GM13977 (cell line): ENCODE measurements at regions not wholly inside any gene's neighbourhood (a gene's known extent, or its start where the extent isn't known, plus 50 kb on each side); places are given as distances from the start of the nearest gene placed in this dataset.

Experiments used
- DNase-seq: peaks from one replicate; pipeline ENCODE4 v3.0.0; 2012; ENCODE audit warnings: low spot score
- in situ Hi-C: fragments of 300-500 bp; cut with MboI; formaldehyde crosslinking; loops from one replicate; pipeline ENCODE4 v1.12.0; 2022; ENCODE audit warnings: low sequenced_read_pairs, low pct_unique_long_range_greater_than_20kb, mixed read lengths, inconsistent platforms; ENCODE audit not compliant: unreplicated experiment
- TF ChIP-seq, protein P1 (sequence below): IDR thresholded peaks from 2 replicates; pipeline ENCODE4 v1.5.1; 2012; ENCODE audit warnings: mild to moderate bottlenecking, control low read depth; ENCODE audit not compliant: insufficient read depth; ENCODE audit errors: extremely low read depth, missing control alignments

DNA sequence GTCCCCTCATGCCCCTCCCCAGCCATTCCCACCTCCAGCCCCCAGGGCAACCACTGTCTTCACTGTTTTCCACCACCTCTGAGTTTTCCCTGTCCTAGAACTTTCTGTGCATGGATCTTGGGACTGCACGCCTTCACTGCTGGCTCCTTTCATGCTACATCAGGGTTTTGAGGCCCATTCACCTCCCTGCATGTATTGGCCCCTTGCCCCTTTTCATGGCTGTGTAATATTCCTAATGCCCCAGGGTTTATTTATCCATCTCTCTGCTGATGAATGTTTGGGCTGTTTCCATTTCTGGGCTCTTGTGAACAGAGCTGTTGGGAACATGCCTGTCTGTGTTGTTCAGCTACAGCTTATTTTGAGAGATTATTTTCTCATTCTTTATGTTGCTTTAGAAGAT lies 205.0 kb downstream of the RBFOX3 start:
- TF ChIP-seq, protein P1, sequence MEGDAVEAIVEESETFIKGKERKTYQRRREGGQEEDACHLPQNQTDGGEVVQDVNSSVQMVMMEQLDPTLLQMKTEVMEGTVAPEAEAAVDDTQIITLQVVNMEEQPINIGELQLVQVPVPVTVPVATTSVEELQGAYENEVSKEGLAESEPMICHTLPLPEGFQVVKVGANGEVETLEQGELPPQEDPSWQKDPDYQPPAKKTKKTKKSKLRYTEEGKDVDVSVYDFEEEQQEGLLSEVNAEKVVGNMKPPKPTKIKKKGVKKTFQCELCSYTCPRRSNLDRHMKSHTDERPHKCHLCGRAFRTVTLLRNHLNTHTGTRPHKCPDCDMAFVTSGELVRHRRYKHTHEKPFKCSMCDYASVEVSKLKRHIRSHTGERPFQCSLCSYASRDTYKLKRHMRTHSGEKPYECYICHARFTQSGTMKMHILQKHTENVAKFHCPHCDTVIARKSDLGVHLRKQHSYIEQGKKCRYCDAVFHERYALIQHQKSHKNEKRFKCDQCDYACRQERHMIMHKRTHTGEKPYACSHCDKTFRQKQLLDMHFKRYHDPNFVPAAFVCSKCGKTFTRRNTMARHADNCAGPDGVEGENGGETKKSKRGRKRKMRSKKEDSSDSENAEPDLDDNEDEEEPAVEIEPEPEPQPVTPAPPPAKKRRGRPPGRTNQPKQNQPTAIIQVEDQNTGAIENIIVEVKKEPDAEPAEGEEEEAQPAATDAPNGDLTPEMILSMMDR: no peak
- in situ Hi-C loops: no loop called here
- no peak for DNase-seq

DNA sequence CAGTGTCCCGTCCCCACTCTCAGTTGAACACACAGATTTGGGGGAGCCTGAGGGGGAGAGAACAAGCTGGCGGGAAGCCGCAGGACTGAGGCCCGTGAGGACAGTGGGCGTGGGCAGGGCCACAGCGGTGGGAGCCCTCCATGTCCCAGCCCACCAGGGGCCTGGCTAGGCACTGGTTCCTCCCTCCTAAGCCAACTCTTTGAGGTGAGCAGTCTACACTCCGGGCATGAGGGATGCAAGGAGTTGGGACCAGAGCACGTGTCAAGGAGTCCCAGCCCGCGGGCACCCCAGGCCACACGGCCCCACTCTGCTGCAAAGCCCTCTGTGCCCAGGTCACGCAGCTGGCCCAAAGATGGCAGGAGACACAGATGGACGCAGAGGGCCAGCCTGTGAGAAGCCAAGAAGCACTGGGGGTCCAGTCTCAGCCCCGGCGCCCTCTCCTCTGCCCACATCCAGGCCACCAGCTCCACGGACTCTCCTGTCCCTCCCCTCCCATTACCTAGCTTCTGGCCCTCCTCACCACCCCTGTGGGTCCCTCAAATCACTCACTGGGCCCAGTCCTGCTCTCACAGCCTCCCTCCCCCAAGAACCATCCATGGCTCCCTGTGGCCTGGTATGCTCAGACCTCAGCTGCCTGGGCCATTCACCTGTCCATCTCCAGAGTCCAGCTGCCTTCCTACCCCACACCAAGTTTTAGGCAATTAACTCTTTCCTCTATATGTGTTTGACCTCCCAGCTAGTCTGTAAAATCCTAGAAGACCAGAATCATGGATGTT lies 206.5 kb downstream of the RBFOX3 start:
- in situ Hi-C loops: no loop called here
- no peak for DNase-seq
- TF ChIP-seq, protein P1: no peak

DNA sequence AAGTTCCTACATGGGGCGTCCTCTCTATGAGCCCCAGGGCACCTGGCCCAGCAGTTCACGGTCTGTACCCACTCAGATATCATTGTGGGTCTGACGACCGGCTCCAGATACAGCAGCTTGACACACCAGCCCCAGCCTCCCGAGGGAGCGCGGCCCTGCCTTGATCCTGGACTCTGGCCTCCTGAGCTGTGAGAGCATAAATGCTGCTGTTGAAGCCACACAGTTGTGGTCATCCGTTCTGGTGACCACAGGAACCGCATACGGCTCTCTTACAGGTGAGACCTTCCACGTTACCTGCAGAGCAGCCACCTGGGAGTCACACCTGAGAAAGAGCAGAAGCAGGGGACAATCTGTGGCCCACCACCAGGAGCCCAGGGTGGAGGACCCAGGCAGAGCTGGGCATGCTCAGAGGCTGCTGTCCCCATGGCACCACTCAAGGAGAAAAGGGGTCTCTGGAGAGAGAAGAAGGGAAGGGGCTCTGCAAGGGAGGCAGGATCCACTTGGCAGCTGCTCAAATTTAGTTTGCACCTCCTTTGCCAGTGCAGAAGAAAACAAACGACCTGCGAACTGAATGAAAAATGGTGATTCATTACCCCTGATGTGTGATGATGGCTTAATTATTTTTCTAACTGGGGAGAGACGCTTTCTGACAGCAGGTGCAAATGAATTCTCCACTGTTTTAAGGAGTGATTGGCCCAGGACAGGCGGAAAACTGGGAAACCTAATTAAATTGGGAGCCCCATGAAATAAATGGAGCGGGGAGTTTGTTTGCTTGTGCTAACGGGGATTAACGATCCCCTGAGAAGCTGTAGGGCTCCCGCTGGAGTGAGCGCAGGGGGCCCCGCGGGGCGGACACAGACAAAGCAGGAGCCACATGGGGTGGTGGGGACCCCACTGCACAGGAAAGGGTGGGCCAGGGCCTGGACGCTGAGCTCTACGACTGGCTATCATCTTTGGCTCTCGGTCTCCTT lies 208.9 kb downstream of the RBFOX3 start:
- in situ Hi-C loops: no loop called here
- no peak for DNase-seq
- TF ChIP-seq, protein P1: no peak

DNA sequence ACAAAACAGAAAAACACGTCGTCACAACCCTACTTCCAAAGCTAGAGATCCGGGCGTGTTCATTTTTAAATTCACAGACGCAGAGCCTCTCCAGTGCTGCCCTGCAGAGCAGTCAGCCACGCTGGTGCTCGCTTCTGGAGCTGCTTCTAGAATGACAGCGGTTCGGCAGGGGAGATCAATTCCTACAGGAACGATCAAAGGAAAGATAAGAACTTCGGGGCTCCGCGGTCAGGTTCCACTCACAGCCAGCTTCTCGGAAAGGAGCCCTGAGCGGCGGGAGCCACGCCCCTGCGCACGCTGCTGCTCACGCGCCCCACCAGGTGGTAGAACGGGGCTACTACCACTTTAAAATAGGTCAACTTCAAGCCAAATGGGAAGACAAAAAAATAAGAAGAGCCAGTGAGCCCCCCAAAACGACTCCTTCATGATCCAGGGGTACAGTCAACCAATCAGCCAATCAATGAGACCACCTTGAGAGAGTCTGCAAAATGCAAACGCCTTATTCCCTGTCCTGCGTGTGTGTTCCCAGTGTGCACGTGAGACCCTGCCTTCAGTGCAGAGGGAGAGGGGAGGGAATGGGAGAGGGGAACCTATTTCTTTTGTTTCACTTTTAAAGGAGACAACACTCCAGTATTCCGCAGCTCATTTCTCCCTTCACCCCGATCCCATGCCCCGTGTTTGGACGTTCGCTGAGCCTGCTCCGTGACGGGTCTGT lies 209.7 kb downstream of the RBFOX3 start:
- in situ Hi-C loops: no loop called here
- DNase-seq: peak; percentile 89
- TF ChIP-seq, protein P1: peak; percentile 87

DNA sequence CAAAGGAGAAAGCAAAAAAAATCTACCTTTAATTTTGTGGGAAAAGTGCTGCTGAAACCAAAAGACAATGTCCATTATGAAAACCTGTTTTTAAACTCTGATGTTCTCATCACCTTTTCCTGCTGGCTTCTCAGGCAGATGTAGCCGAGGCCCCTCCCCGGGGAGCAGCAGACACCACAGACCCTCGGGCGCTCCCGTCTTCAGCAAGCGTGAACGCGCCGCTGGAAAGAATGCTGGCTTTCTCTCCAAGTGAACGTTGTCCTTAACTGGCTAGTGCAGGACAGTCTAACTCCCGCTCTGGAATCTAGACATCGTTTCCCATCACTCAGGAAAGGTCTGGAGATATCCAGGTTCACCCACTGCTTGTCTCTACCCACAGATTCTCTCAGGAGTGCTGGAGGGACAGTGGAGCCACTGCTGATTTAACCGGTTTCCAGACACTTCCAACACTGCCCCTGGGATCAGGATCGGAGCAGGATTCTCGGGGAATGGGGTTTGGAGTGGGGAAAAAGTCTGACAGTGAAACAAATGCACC lies 211.2 kb downstream of the RBFOX3 start:
- in situ Hi-C loops: loop anchor here (10.0 kb wide), 2 partner anchors 215 to 315 kb away; no protein-coding TSS in a partner anchor
- TF ChIP-seq, protein P1: no peak
- no peak for DNase-seq

DNA sequence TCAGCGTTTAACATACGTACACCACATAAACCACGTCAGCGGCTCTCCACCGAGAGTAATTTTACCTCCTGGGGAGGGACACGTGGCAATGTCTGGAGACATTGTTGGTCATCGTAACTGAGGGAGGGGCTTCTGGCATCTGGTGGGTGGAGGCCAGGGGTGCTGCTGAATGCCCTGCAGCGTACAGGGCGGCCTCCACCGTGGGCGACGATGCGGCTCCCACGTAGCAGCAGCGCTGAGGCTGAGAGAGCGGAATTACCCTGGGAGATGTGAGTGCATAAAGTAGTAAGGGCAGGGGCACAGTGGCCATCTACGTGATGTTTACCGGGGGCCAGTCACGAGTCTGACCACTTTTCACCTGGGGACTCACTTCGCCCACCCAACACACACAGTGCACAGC lies 212.4 kb downstream of the RBFOX3 start:
- TF ChIP-seq, protein P1: no peak
- in situ Hi-C loops: loop anchor here (10.0 kb wide), 2 partner anchors 214 to 314 kb away; no protein-coding TSS in a partner anchor
- no peak for DNase-seq
